ENCODE measurements at regions not wholly inside any gene's neighbourhood (a gene's known extent, or its start where the extent isn't known, plus 50 kb on each side); places are given as distances from the start of the nearest gene placed in this dataset.
A peak's percentile ranks its signal among the peaks of the same experiment; 100 is the strongest.

GRCh38 chr16:64019339-64019738, 1102.5 kb downstream of the CDH11 start:
- Histone ChIP-seq H3K27me3 (ENCODE audit: control insufficient read depth in 1 of 2, insufficient read depth in 2 of 2, low read length in 2 of 2) (no peaks in the 10 kb centered on the region), H3K4me3 (ENCODE audit: low read length in 2 of 2) (no peak overlapping the region), H3K27ac (ENCODE audit: low read length) (no peak overlapping the region)

GRCh38 chr16:64017796-64018195, 1104.1 kb downstream of the CDH11 start:
- no peaks in the 10 kb centered on the region for H3K9me3 ChIP-seq (ENCODE audit: control insufficient read depth in 2 of 2, low read length in 2 of 2)
- no peaks in the 10 kb centered on the region for H3K4me1 ChIP-seq (ENCODE audit: control insufficient read depth, insufficient read depth, low read length)
- H3K36me3 ChIP-seq (ENCODE audit: control insufficient read depth in 2 of 2, insufficient read depth in 2 of 2, low read length in 2 of 2): no peaks in the 10 kb centered on the region
- no peak overlapping the region for H3K4me3 ChIP-seq (ENCODE audit: low read length in 2 of 2)
- no peak overlapping the region for H3K9ac ChIP-seq (ENCODE audit: low read length in 2 of 2)
- H3K27me3 ChIP-seq (ENCODE audit: control insufficient read depth in 1 of 2, insufficient read depth in 2 of 2, low read length in 2 of 2): no peaks in the 10 kb centered on the region
- no peak overlapping the region for H3K27ac ChIP-seq (ENCODE audit: low read length)

More at GRCh38 chr16:64019339-64019738, 1102.5 kb downstream of the CDH11 start:
- H3K9ac ChIP-seq (ENCODE audit: low read length in 2 of 2): no peak overlapping the region
- no peaks in the 10 kb centered on the region for H3K36me3 ChIP-seq (ENCODE audit: control insufficient read depth in 2 of 2, insufficient read depth in 2 of 2, low read length in 2 of 2)
- no peaks in the 10 kb centered on the region for H3K9me3 ChIP-seq (ENCODE audit: control insufficient read depth in 2 of 2, low read length in 2 of 2)
- no peaks in the 10 kb centered on the region for H3K4me1 ChIP-seq (ENCODE audit: control insufficient read depth, insufficient read depth, low read length)

- Histone ChIP-seq H3K9me3 (ENCODE audit: control insufficient read depth in 2 of 2, low read length in 2 of 2) (no peaks in the 10 kb centered on the region), H3K9ac (ENCODE audit: low read length in 2 of 2) (no peak overlapping the region), H3K27ac (ENCODE audit: low read length) (no peak overlapping the region), H3K4me3 (ENCODE audit: low read length in 2 of 2) (no peak overlapping the region), H3K36me3 (ENCODE audit: control insufficient read depth in 2 of 2, insufficient read depth in 2 of 2, low read length in 2 of 2) (no peaks in the 10 kb centered on the region), H3K4me1 (ENCODE audit: control insufficient read depth, insufficient read depth, low read length) (no peaks in the 10 kb centered on the region), H3K27me3 (ENCODE audit: control insufficient read depth in 1 of 2, insufficient read depth in 2 of 2, low read length in 2 of 2) (no peaks in the 10 kb centered on the region)
These were observed 1108.0 kb downstream of the CDH11 start for GRCh38 chr16:64013856-64014255.

- H3K4me1 ChIP-seq (ENCODE audit: control insufficient read depth, insufficient read depth, low read length): no peaks in the 10 kb centered on the region
- H3K27me3 ChIP-seq (ENCODE audit: control insufficient read depth in 1 of 2, insufficient read depth in 2 of 2, low read length in 2 of 2): no peaks in the 10 kb centered on the region
- no peaks in the 10 kb centered on the region for H3K36me3 ChIP-seq (ENCODE audit: control insufficient read depth in 2 of 2, insufficient read depth in 2 of 2, low read length in 2 of 2)
- H3K9me3 ChIP-seq (ENCODE audit: control insufficient read depth in 2 of 2, low read length in 2 of 2): no peaks in the 10 kb centered on the region
- no peak overlapping the region for H3K9ac ChIP-seq (ENCODE audit: low read length in 2 of 2)
- H3K4me3 ChIP-seq (ENCODE audit: low read length in 2 of 2): peak overlapping the region in 1 of 2 donors; percentile 12
- H3K27ac ChIP-seq (ENCODE audit: low read length): no peak overlapping the region
These were observed 1109.7 kb downstream of the CDH11 start for GRCh38 chr16:64012166-64012565.

GRCh38 chr16:64011650-64012049, 1110.2 kb downstream of the CDH11 start:
- Histone ChIP-seq H3K36me3 (ENCODE audit: control insufficient read depth in 2 of 2, insufficient read depth in 2 of 2, low read length in 2 of 2) (no peaks in the 10 kb centered on the region), H3K4me1 (ENCODE audit: control insufficient read depth, insufficient read depth, low read length) (no peaks in the 10 kb centered on the region), H3K27me3 (ENCODE audit: control insufficient read depth in 1 of 2, insufficient read depth in 2 of 2, low read length in 2 of 2) (no peaks in the 10 kb centered on the region), H3K9me3 (ENCODE audit: control insufficient read depth in 2 of 2, low read length in 2 of 2) (no peaks in the 10 kb centered on the region), H3K9ac (ENCODE audit: low read length in 2 of 2) (no peak overlapping the region), H3K4me3 (ENCODE audit: low read length in 2 of 2) (no peak overlapping the region), H3K27ac (ENCODE audit: low read length) (no peak overlapping the region)

GRCh38 chr16:64008131-64008530, 1113.7 kb downstream of the CDH11 start:
- H3K4me1 ChIP-seq (ENCODE audit: control insufficient read depth, insufficient read depth, low read length): no peaks in the 10 kb centered on the region
- no peak overlapping the region for H3K9ac ChIP-seq (ENCODE audit: low read length in 2 of 2)
- no peaks in the 10 kb centered on the region for H3K36me3 ChIP-seq (ENCODE audit: control insufficient read depth in 2 of 2, insufficient read depth in 2 of 2, low read length in 2 of 2)
- H3K27ac ChIP-seq (ENCODE audit: low read length): no peak overlapping the region
- H3K27me3 ChIP-seq (ENCODE audit: control insufficient read depth in 1 of 2, insufficient read depth in 2 of 2, low read length in 2 of 2): no peaks in the 10 kb centered on the region
- no peaks in the 10 kb centered on the region for H3K9me3 ChIP-seq (ENCODE audit: control insufficient read depth in 2 of 2, low read length in 2 of 2)
- H3K4me3 ChIP-seq (ENCODE audit: low read length in 2 of 2): no peak overlapping the region

- no peak overlapping the region for H3K4me3 ChIP-seq (ENCODE audit: low read length in 2 of 2)
- H3K9me3 ChIP-seq (ENCODE audit: control insufficient read depth in 2 of 2, low read length in 2 of 2): no peaks in the 10 kb centered on the region
- no peaks in the 10 kb centered on the region for H3K36me3 ChIP-seq (ENCODE audit: control insufficient read depth in 2 of 2, insufficient read depth in 2 of 2, low read length in 2 of 2)
- H3K4me1 ChIP-seq (ENCODE audit: control insufficient read depth, insufficient read depth, low read length): no peaks in the 10 kb centered on the region
- H3K9ac ChIP-seq (ENCODE audit: low read length in 2 of 2): no peak overlapping the region
- H3K27ac ChIP-seq (ENCODE audit: low read length): no peak overlapping the region
- H3K27me3 ChIP-seq (ENCODE audit: control insufficient read depth in 1 of 2, insufficient read depth in 2 of 2, low read length in 2 of 2): no peaks in the 10 kb centered on the region
These were observed 1117.7 kb downstream of the CDH11 start for GRCh38 chr16:64004116-64004515.

GRCh38 chr16:63995025-63995424, 1126.8 kb downstream of the CDH11 start:
- Histone ChIP-seq H3K9ac (ENCODE audit: low read length in 2 of 2) (no peak overlapping the region), H3K27ac (ENCODE audit: low read length) (no peak overlapping the region), H3K36me3 (ENCODE audit: control insufficient read depth in 2 of 2, insufficient read depth in 2 of 2, low read length in 2 of 2) (no peaks in the 10 kb centered on the region), H3K9me3 (ENCODE audit: control insufficient read depth in 2 of 2, low read length in 2 of 2) (no peaks in the 10 kb centered on the region), H3K27me3 (ENCODE audit: control insufficient read depth in 1 of 2, insufficient read depth in 2 of 2, low read length in 2 of 2) (no peaks in the 10 kb centered on the region), H3K4me3 (ENCODE audit: low read length in 2 of 2) (no peak overlapping the region), H3K4me1 (ENCODE audit: control insufficient read depth, insufficient read depth, low read length) (no peaks in the 10 kb centered on the region)

GRCh38 chr16:63983401-63983800, 1138.5 kb downstream of the CDH11 start:
- Histone ChIP-seq H3K27ac (ENCODE audit: low read length) (no peak overlapping the region), H3K9ac (ENCODE audit: low read length in 2 of 2) (no peak overlapping the region), H3K36me3 (ENCODE audit: control insufficient read depth in 2 of 2, insufficient read depth in 2 of 2, low read length in 2 of 2) (no peaks in the 10 kb centered on the region), H3K4me3 (ENCODE audit: low read length in 2 of 2) (no peak overlapping the region), H3K4me1 (ENCODE audit: control insufficient read depth, insufficient read depth, low read length) (no peaks in the 10 kb centered on the region), H3K27me3 (ENCODE audit: control insufficient read depth in 1 of 2, insufficient read depth in 2 of 2, low read length in 2 of 2) (no peaks in the 10 kb centered on the region), H3K9me3 (ENCODE audit: control insufficient read depth in 2 of 2, low read length in 2 of 2) (no peaks in the 10 kb centered on the region)

GRCh38 chr16:63982741-63983140, 1139.1 kb downstream of the CDH11 start:
- no peak overlapping the region for H3K27ac ChIP-seq (ENCODE audit: low read length)
- no peaks in the 10 kb centered on the region for H3K9me3 ChIP-seq (ENCODE audit: control insufficient read depth in 2 of 2, low read length in 2 of 2)
- H3K9ac ChIP-seq (ENCODE audit: low read length in 2 of 2): no peak overlapping the region
- H3K4me3 ChIP-seq (ENCODE audit: low read length in 2 of 2): no peak overlapping the region
- no peaks in the 10 kb centered on the region for H3K27me3 ChIP-seq (ENCODE audit: control insufficient read depth in 1 of 2, insufficient read depth in 2 of 2, low read length in 2 of 2)
- no peaks in the 10 kb centered on the region for H3K4me1 ChIP-seq (ENCODE audit: control insufficient read depth, insufficient read depth, low read length)
- no peaks in the 10 kb centered on the region for H3K36me3 ChIP-seq (ENCODE audit: control insufficient read depth in 2 of 2, insufficient read depth in 2 of 2, low read length in 2 of 2)

GRCh38 chr16:63982110-63982509, 1139.8 kb downstream of the CDH11 start:
- Histone ChIP-seq H3K36me3 (ENCODE audit: control insufficient read depth in 2 of 2, insufficient read depth in 2 of 2, low read length in 2 of 2) (no peaks in the 10 kb centered on the region), H3K27me3 (ENCODE audit: control insufficient read depth in 1 of 2, insufficient read depth in 2 of 2, low read length in 2 of 2) (no peaks in the 10 kb centered on the region), H3K4me1 (ENCODE audit: control insufficient read depth, insufficient read depth, low read length) (no peaks in the 10 kb centered on the region), H3K9me3 (ENCODE audit: control insufficient read depth in 2 of 2, low read length in 2 of 2) (no peaks in the 10 kb centered on the region), H3K27ac (ENCODE audit: low read length) (no peak overlapping the region), H3K9ac (ENCODE audit: low read length in 2 of 2) (no peak overlapping the region), H3K4me3 (ENCODE audit: low read length in 2 of 2) (no peak overlapping the region)

All from stomach smooth muscle (tissue), 2 donors.